Ascending aorta (tissue), 2 donors: ENCODE measurements at regions not wholly inside any gene's neighbourhood (a gene's known extent, or its start where the extent isn't known, plus 50 kb on each side); places are given as distances from the start of the nearest gene placed in this dataset.

Source experiments
- DNase-seq, 2 donors: peaks; one replicate each; pipeline ENCODE4 v3.0.0-alpha.2; 2019; ENCODE audit warnings: low spot score in 2 of 2
- H3K27ac ChIP-seq, 2 donors: fragments of 200-600 bp; sonication (generic); one replicate each; pipeline ENCODE4 v1.5.1; 2016 to 2017; ENCODE audit warnings: mild to moderate bottlenecking in 1 of 2
- H3K27me3 ChIP-seq: fragments of 200-600 bp; sonication (generic); one replicate; pipeline ENCODE4 v1.5.1; 2017
- H3K36me3 ChIP-seq, 2 donors: fragments of 200-600 bp; sonication (generic); one replicate each; pipeline ENCODE4 v1.5.1; 2016
- H3K4me1 ChIP-seq, 2 donors: fragments of 200-600 bp; sonication (generic); one replicate each; pipeline ENCODE4 v1.5.1; 2016 to 2017; ENCODE audit warnings: mild to moderate bottlenecking in 1 of 2
- H3K4me3 ChIP-seq, 2 donors: fragments of 200-600 bp; sonication (generic); one replicate each; pipeline ENCODE4 v1.5.1; 2016 to 2017; ENCODE audit warnings: mild to moderate bottlenecking in 1 of 2
- H3K9me3 ChIP-seq, 2 donors: fragments of 200-600 bp; sonication (generic); one replicate each; pipeline ENCODE4 v1.5.1; 2016
- intact Hi-C: fragments of 100-400 bp; cut with DNase I; formaldehyde crosslinking; loops from one replicate; pipeline ENCODE4 v1.15.1; 2023
- TF ChIP-seq, protein P1 (sequence below), 3 experiments: fragments of 200-600 bp in 2 of 3; fragments of 450-650 bp in 1 of 3; sonication (generic) in 2 of 3; IDR thresholded peaks; one replicate each; pipeline ENCODE4 v1.5.1; 2016 to 2019; ENCODE audit warnings: antibody characterized with exemption in 3 of 3, mild to moderate bottlenecking in 1 of 3, moderate library complexity in 1 of 3

DNA sequence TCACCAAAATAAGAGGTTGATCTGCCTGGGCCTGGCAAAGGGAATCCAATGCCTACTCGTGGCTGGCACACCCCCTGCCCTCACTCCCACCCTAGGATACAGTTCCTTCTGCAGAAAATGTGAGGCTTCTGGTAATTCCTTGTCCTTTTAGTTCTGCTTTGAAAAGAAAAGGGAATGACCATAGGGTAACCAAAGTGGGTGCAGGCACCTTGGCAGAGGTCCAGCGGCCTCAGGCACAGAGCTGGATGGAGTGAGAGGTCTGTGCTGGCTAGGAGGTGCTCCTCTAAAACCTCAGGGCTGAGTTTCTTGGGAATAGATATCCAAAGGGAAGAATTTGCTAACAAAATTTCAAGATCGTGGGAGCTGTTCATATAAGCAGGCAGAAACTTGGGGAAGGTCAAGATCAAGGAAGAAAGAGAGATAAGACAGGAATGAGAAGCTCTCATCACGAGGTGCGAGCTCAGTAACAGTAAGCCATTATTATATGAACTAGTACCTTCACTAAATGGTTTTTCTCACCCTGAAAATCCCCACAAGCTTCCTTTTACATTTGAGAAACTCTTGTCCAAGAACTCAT lies 293.1 kb upstream of the LYPLAL1 start:
- no peak overlapping the region for H3K27ac ChIP-seq
- intact Hi-C loops = no loop called here
- H3K27me3 ChIP-seq = no peaks in the 10 kb centered on the region
- H3K9me3 ChIP-seq = no peaks in the 10 kb centered on the region
- no peak for DNase-seq
- H3K4me1 ChIP-seq = no peaks in the 10 kb centered on the region
- no peak overlapping the region for H3K4me3 ChIP-seq
- no peaks in the 10 kb centered on the region for H3K36me3 ChIP-seq
- TF ChIP-seq, protein P1, sequence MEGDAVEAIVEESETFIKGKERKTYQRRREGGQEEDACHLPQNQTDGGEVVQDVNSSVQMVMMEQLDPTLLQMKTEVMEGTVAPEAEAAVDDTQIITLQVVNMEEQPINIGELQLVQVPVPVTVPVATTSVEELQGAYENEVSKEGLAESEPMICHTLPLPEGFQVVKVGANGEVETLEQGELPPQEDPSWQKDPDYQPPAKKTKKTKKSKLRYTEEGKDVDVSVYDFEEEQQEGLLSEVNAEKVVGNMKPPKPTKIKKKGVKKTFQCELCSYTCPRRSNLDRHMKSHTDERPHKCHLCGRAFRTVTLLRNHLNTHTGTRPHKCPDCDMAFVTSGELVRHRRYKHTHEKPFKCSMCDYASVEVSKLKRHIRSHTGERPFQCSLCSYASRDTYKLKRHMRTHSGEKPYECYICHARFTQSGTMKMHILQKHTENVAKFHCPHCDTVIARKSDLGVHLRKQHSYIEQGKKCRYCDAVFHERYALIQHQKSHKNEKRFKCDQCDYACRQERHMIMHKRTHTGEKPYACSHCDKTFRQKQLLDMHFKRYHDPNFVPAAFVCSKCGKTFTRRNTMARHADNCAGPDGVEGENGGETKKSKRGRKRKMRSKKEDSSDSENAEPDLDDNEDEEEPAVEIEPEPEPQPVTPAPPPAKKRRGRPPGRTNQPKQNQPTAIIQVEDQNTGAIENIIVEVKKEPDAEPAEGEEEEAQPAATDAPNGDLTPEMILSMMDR (IDR thresholded peaks at IDR 0.05) = no peak

DNA sequence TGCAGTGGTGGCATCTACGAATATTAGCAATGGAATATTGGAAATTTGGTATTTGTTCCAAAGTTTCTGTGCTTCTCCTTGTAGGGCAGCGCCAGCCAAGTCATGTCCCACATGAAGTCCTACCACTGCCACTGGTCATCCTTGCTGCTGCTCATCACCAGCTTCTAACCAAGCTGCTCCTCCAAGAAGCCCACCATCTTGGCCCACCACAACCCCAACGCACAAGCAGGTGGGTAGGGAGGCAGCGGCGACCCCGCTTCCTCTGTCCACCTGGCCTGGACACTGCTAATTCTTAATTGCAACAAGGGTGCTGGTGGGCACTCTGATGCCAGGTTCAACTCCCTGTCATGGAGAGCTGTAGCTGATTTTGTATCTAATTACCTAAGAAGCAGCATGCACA lies 291.2 kb upstream of the LYPLAL1 start:
- Histone ChIP-seq H3K27ac (no peak overlapping the region), H3K9me3 (no peaks in the 10 kb centered on the region), H3K27me3 (no peaks in the 10 kb centered on the region), H3K36me3 (no peaks in the 10 kb centered on the region), H3K4me3 (no peak overlapping the region), H3K4me1 (no peaks in the 10 kb centered on the region)
- no peak for DNase-seq
- intact Hi-C loops = no loop called here
- TF ChIP-seq, protein P1 (IDR thresholded peaks at IDR 0.05) = no peak

DNA sequence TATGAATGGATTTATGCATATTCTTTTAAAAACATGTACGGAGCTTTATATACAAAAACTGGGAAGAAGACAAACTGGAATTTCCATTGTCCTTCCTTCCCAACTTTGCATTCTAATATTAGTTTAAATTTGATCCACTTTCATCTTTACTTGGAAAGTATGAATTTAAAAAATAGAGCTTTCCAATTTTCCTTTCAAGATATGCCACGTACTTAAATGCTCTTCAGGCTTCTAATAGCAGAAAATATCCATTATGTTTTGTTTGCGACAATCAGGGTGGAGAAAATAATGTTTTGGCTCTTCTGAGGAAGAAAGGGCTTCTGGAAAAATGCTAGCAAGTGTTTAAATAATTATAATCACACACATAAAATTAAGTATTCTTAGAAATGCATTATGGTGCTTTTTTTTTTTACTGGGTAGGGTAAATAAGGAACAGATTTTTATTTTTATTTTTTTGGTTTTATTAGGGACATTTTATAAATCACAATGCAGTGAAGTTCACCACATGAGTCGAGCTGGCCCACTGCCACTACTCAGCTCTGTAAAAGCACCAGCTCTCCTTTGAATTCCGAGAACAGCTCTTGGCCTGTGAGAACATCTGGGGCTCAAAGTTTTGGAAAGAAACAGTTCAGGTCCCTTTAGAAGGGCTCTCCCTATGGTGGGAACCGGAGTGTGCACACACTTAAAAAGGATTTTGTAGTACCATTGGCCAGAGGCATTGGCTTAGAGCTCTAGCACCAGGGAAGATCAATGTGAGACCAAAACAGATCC lies 287.4 kb upstream of the LYPLAL1 start:
- no peaks in the 10 kb centered on the region for H3K4me1 ChIP-seq
- H3K9me3 ChIP-seq = no peaks in the 10 kb centered on the region
- peak in 1 of 2 donors; percentile 66 for DNase-seq
- H3K27ac ChIP-seq = no peak overlapping the region
- no peaks in the 10 kb centered on the region for H3K36me3 ChIP-seq
- TF ChIP-seq, protein P1 (IDR thresholded peaks at IDR 0.05) = no peak
- intact Hi-C loops = no loop called here
- H3K4me3 ChIP-seq = no peak overlapping the region
- H3K27me3 ChIP-seq = no peaks in the 10 kb centered on the region

DNA sequence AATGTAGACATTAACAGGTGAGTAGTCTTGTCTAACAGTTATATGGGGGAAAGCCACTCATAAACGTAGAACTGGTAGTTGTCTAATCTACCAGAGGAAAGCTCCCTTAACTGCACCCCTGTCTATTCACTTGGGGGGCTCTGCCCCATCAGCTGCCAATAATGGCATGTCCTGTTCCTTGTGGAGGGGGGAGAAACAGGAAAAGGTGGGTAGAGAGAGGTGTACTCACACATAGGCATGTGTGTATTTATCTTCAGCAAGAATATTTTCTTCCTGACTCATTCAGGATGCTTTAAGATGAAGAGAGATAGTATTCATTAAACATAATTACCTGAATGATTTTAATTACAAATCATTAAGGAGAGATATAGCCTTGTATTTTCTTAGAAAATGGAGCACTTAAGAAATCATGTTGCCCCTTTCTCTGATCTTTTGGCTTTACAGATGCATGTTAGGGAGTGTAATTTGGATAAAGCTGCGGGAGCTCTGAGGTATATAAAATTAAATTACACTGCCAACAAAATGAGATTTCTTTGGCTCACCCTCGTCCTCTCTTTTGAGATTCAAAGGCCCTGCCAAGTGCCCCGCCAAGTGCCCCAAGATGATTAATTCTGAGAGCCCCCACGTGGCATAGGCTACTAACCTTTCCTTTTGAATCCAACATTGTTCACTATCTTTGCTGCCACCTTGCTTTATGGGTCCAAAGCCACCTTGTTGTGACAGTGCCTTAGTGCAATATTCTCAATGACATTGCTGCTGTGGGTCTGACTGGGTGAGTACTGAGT lies 286.3 kb upstream of the LYPLAL1 start:
- H3K36me3 ChIP-seq = no peaks in the 10 kb centered on the region
- H3K4me3 ChIP-seq = no peak overlapping the region
- H3K9me3 ChIP-seq = no peaks in the 10 kb centered on the region
- TF ChIP-seq, protein P1 (IDR thresholded peaks at IDR 0.05) = no peak
- H3K4me1 ChIP-seq = no peaks in the 10 kb centered on the region
- intact Hi-C loops = no loop called here
- no peak overlapping the region for H3K27ac ChIP-seq
- H3K27me3 ChIP-seq = no peaks in the 10 kb centered on the region
- no peak for DNase-seq

DNA sequence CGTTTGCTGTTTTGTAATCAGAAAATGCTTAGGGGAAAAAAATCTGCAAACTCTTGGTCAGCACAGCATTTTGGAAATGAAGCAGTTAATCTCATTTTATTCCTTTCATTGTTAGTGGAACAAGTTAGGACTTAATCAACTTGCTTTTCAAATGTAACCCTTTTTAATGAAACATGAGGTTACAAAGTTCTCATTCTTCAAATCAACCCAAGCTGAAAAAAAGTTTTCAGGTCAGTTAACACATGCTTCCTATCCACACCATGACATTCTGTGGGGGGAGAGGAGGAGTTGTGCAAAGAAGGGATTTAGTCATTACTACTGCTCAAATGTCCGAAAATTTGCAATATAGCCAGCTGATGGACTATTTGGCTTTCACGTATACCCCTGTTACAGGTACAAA lies 283.2 kb upstream of the LYPLAL1 start:
- Histone ChIP-seq H3K9me3 (no peaks in the 10 kb centered on the region), H3K27ac (no peak overlapping the region), H3K4me1 (no peaks in the 10 kb centered on the region), H3K36me3 (no peaks in the 10 kb centered on the region), H3K27me3 (no peaks in the 10 kb centered on the region), H3K4me3 (no peak overlapping the region)
- intact Hi-C loops = no loop called here
- DNase-seq = no peak
- TF ChIP-seq, protein P1 (IDR thresholded peaks at IDR 0.05) = no peak
